Nephron progenitor cell (in vitro differentiated cells): ENCODE measurements at regions not wholly inside any gene's neighbourhood (a gene's known extent, or its start where the extent isn't known, plus 50 kb on each side); places are given as distances from the start of the nearest gene placed in this dataset.

Experiments
- DNase-seq: peaks from one replicate; pipeline ENCODE4 v3.0.0; 2021
- H3K27ac Mint-ChIP-seq: 2 replicates; pipeline ENCODE4 v1.8.0; 2021; ENCODE audit warnings: mild to moderate bottlenecking, moderate library complexity, mixed read lengths
- H3K27me3 Mint-ChIP-seq: 2 replicates; pipeline ENCODE4 v1.8.0; 2021; ENCODE audit warnings: mild to moderate bottlenecking, low read depth, mixed read lengths; ENCODE audit not compliant: poor library complexity
- H3K36me3 Mint-ChIP-seq: 2 replicates; pipeline ENCODE4 v1.8.0; 2021; ENCODE audit warnings: low read depth, mixed read lengths
- H3K4me1 Mint-ChIP-seq: 2 replicates; pipeline ENCODE4 v1.8.0; 2021; ENCODE audit warnings: mixed read lengths
- H3K4me3 Mint-ChIP-seq: 2 replicates; pipeline ENCODE4 v1.8.0; 2021; ENCODE audit warnings: mild to moderate bottlenecking, moderate library complexity, mixed read lengths
- H3K9me3 Mint-ChIP-seq: 2 replicates; pipeline ENCODE4 v1.8.0; 2021; ENCODE audit warnings: mild to moderate bottlenecking, moderate library complexity, mixed read lengths
- TF ChIP-seq, protein P1 (sequence below): fragments of 200-600 bp; sonication (generic); IDR thresholded peaks from 2 replicates; pipeline ENCODE4 v1.5.0; 2021; ENCODE audit warnings: antibody characterized with exemption

DNA sequence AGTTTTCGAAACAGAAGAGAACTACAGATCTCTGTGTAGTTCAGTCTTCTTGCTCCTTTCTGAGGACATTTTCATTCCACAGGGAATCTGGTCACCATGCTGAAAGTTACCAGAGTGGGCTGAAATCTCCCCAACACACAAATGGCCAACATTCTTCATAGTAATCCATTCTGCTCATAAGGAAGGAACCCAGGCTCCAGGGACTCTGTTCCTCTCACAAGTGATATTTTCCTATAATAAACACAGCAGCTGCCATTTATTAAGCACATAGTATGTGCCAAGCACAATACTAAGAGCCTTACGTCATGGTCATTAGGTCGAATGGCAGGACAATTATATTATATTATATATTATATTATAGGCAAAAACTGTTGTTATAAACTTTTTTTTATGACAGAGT, 109.8 kb downstream of the RAB11FIP2 start:
- H3K9me3 Mint-ChIP-seq, result no peaks in the 10 kb centered on the region
- no peak overlapping the region for H3K4me3 Mint-ChIP-seq
- peaks cover 18% of the 10 kb centered on the region for H3K27me3 Mint-ChIP-seq
- no peaks in the 10 kb centered on the region for H3K36me3 Mint-ChIP-seq
- DNase-seq, result no peak
- H3K4me1 Mint-ChIP-seq, result peaks cover 19% of the 10 kb centered on the region
- TF ChIP-seq, protein P1, sequence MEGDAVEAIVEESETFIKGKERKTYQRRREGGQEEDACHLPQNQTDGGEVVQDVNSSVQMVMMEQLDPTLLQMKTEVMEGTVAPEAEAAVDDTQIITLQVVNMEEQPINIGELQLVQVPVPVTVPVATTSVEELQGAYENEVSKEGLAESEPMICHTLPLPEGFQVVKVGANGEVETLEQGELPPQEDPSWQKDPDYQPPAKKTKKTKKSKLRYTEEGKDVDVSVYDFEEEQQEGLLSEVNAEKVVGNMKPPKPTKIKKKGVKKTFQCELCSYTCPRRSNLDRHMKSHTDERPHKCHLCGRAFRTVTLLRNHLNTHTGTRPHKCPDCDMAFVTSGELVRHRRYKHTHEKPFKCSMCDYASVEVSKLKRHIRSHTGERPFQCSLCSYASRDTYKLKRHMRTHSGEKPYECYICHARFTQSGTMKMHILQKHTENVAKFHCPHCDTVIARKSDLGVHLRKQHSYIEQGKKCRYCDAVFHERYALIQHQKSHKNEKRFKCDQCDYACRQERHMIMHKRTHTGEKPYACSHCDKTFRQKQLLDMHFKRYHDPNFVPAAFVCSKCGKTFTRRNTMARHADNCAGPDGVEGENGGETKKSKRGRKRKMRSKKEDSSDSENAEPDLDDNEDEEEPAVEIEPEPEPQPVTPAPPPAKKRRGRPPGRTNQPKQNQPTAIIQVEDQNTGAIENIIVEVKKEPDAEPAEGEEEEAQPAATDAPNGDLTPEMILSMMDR, result no peak
- H3K27ac Mint-ChIP-seq, result no peak overlapping the region

DNA sequence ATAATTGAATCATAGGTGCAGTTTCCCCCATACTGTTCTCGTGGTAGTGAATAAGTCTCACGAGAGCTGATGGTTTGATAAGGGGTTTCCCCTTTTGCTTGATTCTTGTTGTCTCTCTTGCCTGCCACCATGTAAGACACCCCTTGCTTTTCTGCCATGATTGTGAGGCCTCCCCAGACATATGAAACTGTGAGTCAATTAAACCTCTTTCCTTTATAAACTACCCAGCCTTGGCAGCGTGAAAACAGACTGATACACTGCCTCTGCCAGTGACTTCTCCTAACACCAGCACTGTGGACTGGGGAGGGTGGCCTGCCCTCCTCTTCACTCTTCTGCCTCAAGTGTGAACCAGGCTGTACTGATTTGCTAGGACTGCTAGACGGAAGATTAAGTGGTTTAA, 108.6 kb downstream of the RAB11FIP2 start:
- H3K9me3 Mint-ChIP-seq, result no peaks in the 10 kb centered on the region
- TF ChIP-seq, protein P1, result no peak
- H3K4me1 Mint-ChIP-seq, result peaks cover 19% of the 10 kb centered on the region
- peaks cover 18% of the 10 kb centered on the region for H3K27me3 Mint-ChIP-seq
- no peaks in the 10 kb centered on the region for H3K36me3 Mint-ChIP-seq
- no peak overlapping the region for H3K4me3 Mint-ChIP-seq
- no peak for DNase-seq
- H3K27ac Mint-ChIP-seq, result peak overlapping the region; percentile 20

- no peaks in the 10 kb centered on the region for H3K36me3 Mint-ChIP-seq
- H3K4me3 Mint-ChIP-seq, result no peak overlapping the region
- DNase-seq, result no peak
- TF ChIP-seq, protein P1, result no peak
- no peaks in the 10 kb centered on the region for H3K9me3 Mint-ChIP-seq
- peaks cover 13% of the 10 kb centered on the region for H3K4me1 Mint-ChIP-seq
- peaks cover 21% of the 10 kb centered on the region for H3K27me3 Mint-ChIP-seq
- no peak overlapping the region for H3K27ac Mint-ChIP-seq
Observed at GRCh38 chr10:117942226-117942625, 104.5 kb downstream of the RAB11FIP2 start.

DNA sequence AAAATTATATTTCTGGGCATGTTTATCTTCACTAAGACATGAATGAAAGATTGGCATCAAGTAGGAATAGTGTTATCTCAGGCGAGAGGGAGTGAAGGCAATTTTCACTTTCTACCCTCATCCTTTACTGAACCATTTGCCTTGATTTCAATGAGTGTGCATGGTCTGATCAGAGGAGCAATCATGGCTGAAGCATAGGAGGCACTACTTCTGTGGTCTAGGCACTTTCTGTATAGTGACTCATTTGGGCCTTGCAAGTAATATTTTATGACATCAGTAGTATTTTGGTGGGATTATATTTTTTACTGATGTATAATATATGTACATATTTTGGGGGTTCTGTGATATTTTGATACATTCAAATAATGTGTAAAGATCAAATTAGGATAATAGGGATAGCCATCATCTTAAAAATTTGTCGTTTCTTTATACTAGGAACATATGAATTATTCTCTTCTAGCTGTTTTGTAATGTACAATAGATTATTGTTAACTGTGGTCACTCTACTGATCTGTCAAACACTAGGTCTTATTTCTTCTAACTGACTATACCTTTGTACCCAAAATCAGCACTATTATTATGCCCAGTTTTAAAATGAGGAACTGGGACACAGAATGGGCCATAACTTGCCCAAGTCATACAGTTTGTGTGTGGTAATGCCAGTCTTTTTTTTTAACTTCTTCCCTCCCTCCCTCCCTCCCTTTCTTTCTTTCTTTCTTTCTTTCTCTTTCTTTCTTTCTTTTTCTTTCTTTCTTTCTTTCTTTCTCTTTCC, 101.9 kb downstream of the RAB11FIP2 start:
- TF ChIP-seq, protein P1, result no peak
- Mint-ChIP-seq H3K4me3 (no peak overlapping the region), H3K27me3 (peaks cover 17% of the 10 kb centered on the region), H3K36me3 (no peaks in the 10 kb centered on the region), H3K4me1 (peaks cover 4% of the 10 kb centered on the region), H3K27ac (no peak overlapping the region), H3K9me3 (no peaks in the 10 kb centered on the region)
- no peak for DNase-seq

DNA sequence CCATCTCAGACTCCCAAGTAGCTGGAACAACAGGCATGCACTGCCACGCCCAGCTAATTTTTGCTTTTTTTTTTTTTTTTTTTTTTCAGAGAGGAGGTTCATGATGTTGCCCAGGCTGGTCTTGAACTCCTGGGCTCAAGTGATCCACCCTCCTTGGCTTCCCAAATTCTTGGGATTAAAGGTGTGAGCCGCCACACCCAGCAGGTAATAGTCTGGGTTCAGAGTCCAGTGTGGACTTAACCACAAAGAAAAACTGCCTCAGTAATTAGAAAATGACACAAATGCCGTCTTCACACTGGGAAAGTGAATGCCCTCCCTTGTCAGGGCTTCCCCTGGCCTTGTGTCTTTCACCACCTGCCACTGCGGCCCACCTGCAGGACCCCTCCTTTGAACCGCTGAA, 101.1 kb downstream of the RAB11FIP2 start:
- Mint-ChIP-seq H3K9me3 (no peaks in the 10 kb centered on the region), H3K4me1 (peaks cover 4% of the 10 kb centered on the region), H3K27me3 (peaks cover 17% of the 10 kb centered on the region), H3K27ac (no peak overlapping the region), H3K4me3 (no peak overlapping the region), H3K36me3 (no peaks in the 10 kb centered on the region)
- TF ChIP-seq, protein P1, result no peak
- no peak for DNase-seq

GRCh38 chr10:117946525-117947070, 100.1 kb downstream of the RAB11FIP2 start:
- no peaks in the 10 kb centered on the region for H3K36me3 Mint-ChIP-seq
- H3K27me3 Mint-ChIP-seq, result peaks cover 11% of the 10 kb centered on the region
- no peak for DNase-seq
- no peak overlapping the region for H3K4me3 Mint-ChIP-seq
- no peaks in the 10 kb centered on the region for H3K9me3 Mint-ChIP-seq
- TF ChIP-seq, protein P1, result no peak
- H3K4me1 Mint-ChIP-seq, result peaks cover 4% of the 10 kb centered on the region
- no peak overlapping the region for H3K27ac Mint-ChIP-seq
